ENCODE measurements at regions not wholly inside any gene's neighbourhood (a gene's known extent, or its start where the extent isn't known, plus 50 kb on each side); places are given as distances from the start of the nearest gene placed in this dataset.

GRCh38 chr6:4582506-4583417, 193.4 kb upstream of the CDYL start:
- no peak for TF ChIP-seq POLR2A (IDR thresholded peaks at IDR 0.05)
- TF ChIP-seq, protein P1, sequence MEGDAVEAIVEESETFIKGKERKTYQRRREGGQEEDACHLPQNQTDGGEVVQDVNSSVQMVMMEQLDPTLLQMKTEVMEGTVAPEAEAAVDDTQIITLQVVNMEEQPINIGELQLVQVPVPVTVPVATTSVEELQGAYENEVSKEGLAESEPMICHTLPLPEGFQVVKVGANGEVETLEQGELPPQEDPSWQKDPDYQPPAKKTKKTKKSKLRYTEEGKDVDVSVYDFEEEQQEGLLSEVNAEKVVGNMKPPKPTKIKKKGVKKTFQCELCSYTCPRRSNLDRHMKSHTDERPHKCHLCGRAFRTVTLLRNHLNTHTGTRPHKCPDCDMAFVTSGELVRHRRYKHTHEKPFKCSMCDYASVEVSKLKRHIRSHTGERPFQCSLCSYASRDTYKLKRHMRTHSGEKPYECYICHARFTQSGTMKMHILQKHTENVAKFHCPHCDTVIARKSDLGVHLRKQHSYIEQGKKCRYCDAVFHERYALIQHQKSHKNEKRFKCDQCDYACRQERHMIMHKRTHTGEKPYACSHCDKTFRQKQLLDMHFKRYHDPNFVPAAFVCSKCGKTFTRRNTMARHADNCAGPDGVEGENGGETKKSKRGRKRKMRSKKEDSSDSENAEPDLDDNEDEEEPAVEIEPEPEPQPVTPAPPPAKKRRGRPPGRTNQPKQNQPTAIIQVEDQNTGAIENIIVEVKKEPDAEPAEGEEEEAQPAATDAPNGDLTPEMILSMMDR (IDR thresholded peaks at IDR 0.05): no peak

All from lower leg skin (tissue), 3 donors.